G401 (cell line): ENCODE measurements at regions not wholly inside any gene's neighbourhood (a gene's known extent, or its start where the extent isn't known, plus 50 kb on each side); places are given as distances from the start of the nearest gene placed in this dataset.
"Not testable (repeated sequence)": the region's sequence is repeated elsewhere in the genome, so short reads cannot be mapped to it uniquely, and the experiment has no call there.

Source experiments
- DNase-seq: peaks from one replicate; pipeline ENCODE4 v3.0.0-alpha.2; 2015; ENCODE audit warnings: low spot score
- in situ Hi-C: cut with HindIII; loops from 2 replicates; pipeline ENCODE4 v1.10.0; 2016; ENCODE audit warnings: low sequenced_read_pairs, mixed read lengths

DNA sequence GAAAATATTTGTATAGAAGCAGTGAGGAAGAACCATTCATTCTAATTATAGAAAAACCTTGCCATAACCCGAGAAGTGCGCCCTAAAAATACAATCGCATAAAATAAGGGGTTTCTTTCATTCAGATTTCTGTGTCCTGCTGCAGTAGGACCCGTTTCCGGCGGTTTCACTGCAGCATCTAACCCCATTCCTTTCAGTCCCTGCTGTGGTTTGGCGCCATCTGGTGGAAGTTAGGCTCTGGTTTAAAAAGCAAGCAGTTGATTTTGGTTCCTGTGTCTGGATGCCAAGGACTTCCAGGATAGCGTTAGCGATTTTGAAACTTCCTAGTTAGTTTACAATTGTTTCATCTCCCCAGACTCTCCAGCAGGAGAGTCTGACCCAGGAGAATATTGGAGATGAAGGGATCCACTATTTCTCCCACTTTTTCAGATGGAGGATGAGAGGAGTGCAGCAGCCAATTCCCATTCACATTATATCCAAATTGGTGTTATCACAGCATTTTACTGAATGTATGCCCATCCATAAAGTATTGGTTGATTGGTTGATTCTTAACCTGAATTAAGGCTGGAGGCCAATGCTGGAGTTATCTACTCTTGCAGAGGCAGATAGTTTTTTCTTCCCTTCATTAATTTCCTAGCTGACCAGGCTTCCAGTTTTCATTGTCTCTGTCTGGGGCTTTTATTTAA, 128.8 kb upstream of the CACNA2D1 start:
- DNase-seq, result peak; percentile 86
- in situ Hi-C loops, result no loop called here

DNA sequence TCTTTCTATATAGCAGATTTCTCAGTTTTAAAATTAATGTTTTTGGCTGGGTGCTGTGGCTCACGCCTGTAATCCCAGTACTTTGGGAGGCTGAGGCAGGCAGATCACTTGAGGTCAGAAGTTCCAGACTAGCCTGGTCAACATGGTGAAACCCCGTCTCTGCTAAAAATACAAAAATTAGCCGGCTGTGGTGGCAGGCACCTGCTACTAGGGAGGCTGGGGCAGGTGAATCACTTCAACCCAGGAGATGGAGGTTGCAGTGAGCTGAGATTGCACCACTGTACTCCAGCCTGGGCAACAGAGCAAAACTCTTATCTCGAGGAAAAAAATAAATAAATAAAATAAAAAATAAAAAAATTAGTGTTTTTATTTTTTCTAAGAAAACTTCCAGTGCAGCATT, 127.5 kb upstream of the CACNA2D1 start:
- in situ Hi-C loops, DNase-seq: not testable (repeated sequence)

DNA sequence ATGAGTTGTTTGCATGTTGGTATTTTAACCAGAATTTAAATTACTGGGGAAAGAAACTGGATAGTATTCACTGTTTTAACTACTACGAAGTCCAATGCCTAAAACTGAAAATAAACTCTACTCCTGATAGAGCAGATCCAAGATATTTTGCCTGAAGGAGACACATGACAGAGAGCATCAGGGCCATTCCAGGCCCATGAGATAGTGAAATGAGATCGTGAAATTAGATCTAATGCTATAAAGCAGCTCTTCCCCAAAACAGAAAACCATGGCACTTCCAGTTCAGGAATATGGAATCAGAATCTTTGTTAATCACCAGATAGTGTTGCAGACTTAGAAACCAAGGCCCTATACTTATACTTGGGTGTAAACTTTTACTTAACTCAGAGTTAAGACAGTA, 124.3 kb upstream of the CACNA2D1 start:
- DNase-seq, result no peak
- in situ Hi-C loops, result no loop called here

- DNase-seq, result no peak
- in situ Hi-C loops, result no loop called here
Observed at GRCh38 chr7:82567356-82567755, 123.8 kb upstream of the CACNA2D1 start.

DNA sequence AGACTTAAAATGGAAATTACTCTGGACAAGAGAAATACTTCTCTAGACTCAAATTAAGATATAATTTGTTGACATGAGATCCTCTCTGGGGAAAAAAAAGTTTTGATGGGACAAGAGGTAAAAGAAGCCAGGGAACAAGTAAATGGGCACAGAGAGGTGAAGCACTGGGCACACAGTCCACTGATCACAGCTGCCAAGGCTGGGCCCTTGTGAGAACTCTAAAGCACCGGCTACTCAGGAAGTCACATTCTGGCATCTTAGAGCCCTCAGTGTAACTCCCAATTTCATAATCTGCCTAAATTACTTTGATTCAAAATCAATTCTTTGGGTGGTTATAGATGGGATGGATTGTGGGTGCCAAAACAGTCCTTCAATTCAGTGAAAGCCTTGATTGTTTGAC, 123.2 kb upstream of the CACNA2D1 start:
- in situ Hi-C loops, result no loop called here
- DNase-seq, result peak; percentile 3

DNA sequence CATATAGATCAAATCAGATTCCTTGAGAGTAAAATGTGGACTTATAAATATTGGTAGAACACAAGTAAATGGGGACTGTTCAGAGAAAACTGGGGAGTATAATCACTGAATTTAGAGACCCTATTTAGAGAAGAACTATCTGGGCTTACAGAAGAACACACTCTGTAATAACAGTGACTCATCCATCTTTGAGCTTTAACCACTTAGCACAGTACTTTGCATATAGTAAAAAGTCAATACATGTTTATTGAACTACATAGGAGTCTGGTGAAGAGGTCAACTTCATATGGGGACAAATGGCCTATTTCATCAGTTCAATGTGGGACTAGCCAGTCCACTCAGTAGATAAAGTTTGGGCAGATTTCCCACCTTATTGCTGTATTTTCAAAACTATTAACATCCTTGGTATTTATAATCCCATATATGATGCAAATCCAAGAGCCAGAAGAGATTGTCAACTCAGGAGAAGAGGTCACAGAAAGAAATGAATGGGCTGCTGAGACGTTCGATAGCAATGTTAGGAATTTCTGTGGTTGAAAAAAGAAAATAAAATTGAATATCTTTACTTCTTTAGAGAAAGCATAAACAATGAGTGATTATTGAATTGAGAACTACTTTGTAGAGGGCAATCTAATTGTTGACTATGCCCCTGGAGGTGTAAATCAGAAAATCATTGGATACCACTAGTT, 119.3 kb upstream of the CACNA2D1 start:
- DNase-seq, result no peak
- in situ Hi-C loops, result no loop called here

DNA sequence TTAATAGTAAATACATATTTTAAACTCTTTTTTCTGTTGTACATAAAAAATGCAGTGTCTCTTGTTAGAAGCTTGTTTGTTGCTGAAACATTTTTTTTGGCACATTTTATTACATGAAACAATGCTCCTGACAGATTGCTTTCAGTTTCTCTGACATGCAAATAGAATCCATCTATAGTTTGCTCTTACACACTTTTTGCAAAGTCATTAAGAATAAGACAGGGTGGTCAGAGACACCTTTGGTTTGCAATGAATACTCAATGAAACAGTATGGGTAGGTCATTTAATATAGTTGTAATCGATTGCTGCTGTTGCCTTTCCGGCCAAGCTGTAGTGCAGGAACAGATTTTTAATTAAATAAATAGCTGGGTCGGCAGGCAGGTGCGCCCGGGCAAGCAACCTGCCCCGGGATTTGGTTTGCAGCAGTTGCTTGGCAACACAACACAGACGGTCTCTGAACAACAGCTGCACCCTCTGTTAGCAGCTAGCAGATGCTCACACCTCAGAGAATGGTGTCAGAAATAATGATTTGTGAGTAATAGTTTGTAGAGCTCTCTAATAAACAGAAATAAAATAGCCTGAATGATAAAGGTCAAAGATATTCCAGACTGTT, 115.7 kb upstream of the CACNA2D1 start:
- in situ Hi-C loops, result no loop called here
- peak; percentile 27 for DNase-seq

GRCh38 chr7:82549616-82550285, 106.2 kb upstream of the CACNA2D1 start:
- in situ Hi-C loops, result no loop called here
- DNase-seq, result no peak

GRCh38 chr7:82548141-82548688, 104.6 kb upstream of the CACNA2D1 start:
- in situ Hi-C loops, result no loop called here
- DNase-seq, result no peak

DNA sequence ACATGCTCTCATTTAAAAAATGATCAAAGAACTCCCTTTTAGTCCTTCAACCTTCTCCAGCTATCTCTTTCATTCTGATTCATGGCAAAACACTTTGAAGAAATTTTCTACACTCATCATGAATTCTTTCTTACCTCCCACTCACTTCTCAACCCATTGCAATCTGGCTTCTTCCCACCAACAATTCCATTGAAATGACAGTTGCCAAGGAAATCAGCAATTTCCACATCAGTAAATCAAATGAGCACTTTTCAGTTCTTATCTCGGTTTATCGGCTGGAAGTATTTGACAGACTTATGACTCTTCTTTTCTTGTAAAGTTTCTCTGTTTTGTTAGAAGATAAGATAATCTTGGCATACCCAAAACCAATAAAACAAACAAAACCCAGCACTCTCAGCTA, 99.1 kb upstream of the CACNA2D1 start:
- in situ Hi-C loops, result no loop called here
- no peak for DNase-seq

- DNase-seq, result no peak
- in situ Hi-C loops, result no loop called here
Observed at GRCh38 chr7:82539969-82540368, 96.4 kb upstream of the CACNA2D1 start.

DNA sequence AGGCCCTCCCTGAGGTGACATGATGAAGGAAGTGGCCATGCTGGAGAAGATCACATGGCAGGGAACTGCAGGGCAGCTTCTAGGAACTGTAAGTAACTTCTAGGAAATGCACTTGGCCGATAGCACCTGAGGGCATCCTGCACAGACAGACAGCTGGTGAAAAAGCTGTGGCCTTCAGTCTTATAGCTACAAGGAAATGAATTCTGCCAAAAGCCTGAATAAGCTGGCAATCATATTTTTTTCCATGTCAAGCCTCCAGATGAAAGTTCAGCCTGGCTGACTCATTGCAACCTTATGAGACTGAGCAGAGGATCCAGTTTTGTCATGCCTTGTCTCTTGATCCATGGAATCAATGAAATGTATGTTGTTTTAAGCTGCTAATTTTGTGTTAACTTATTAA, 91.1 kb upstream of the CACNA2D1 start:
- in situ Hi-C loops, result no loop called here
- DNase-seq, result no peak

DNA sequence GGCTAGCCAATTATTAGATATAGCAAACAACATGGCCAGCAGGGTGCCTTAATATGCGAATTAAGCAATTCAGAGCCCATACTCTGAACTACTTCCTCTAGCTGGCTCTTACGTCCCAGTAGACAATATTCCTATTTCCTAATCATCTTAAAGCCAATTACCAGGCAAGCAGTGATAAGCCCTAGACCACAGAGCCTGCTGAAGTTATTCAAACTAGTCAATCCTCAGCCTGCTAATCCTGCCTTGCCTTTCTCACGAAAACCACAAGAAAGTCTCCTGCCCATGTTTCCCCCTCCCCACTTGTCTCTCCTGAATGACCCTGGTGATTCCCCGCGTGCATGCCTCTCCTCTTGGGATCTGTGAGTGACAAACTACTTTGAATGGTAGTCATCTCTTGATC, 86.8 kb upstream of the CACNA2D1 start:
- in situ Hi-C loops, result no loop called here
- DNase-seq, result no peak

DNA sequence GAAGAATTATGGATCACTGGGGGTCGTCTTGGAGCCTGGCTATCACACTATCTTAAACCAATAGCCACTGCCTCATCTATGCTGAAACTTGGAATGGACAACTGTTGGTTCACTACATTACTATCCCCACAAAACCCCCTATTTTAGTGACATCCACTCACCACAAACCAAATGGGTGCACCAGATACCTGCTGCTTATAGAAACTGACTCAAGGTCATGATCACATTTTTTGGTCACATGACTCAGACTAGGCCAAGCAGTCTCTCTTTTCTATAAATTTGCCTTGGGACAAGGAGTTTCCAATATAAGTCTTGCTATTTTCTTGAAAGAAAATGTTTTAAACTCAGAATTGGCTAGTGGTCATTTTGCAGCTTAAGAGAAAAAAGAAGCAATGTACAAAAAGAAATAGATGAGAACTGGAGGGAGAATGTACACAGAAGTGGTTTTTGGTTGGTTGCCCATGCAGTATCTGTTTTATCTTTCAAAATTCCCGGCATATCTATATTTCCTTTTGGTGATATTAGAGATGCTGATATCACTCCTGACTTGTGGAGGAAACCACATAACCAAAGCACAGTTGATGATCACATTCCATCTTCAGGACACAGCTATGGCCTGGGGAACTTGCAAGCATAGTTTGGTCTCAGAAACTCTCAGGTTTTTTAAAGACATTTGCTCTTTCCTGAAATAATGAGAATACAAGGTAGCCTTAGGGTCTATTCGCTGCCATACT, 85.2 kb upstream of the CACNA2D1 start:
- in situ Hi-C loops, result no loop called here
- DNase-seq, result no peak

GRCh38 chr7:82527851-82528250, 84.3 kb upstream of the CACNA2D1 start:
- no peak for DNase-seq
- in situ Hi-C loops, result no loop called here

GRCh38 chr7:82521906-82522445, 78.4 kb upstream of the CACNA2D1 start:
- no peak for DNase-seq
- in situ Hi-C loops, result no loop called here

GRCh38 chr7:82517050-82517449, 73.5 kb upstream of the CACNA2D1 start:
- no peak for DNase-seq
- in situ Hi-C loops, result no loop called here

- in situ Hi-C loops, result no loop called here
- DNase-seq, result no peak
Observed at GRCh38 chr7:82511542-82511941, 68.0 kb upstream of the CACNA2D1 start.
